CD14-positive monocyte (primary cell): ENCODE measurements at regions not wholly inside any gene's neighbourhood (a gene's known extent, or its start where the extent isn't known, plus 50 kb on each side); places are given as distances from the start of the nearest gene placed in this dataset.

Source experiments
- DNase-seq, 3 donors: peaks; one replicate each; pipeline ENCODE4 v3.0.0-alpha.2; 2011 to 2022
- H2AFZ ChIP-seq: 2 replicates; pipeline ENCODE4 v1.6.0; 2012; ENCODE audit warnings: mild to moderate bottlenecking, low read depth, low read length, inconsistent platforms; ENCODE audit not compliant: insufficient read depth, poor library complexity, severe bottlenecking
- H3K27ac ChIP-seq, 2 donors: 1 replicate in 1 of 2; 2 replicates in 1 of 2; pipeline ENCODE4 v1.5.1; 2012 to 2013; ENCODE audit warnings: low read length in 2 of 2, control low read depth in 1 of 2, inconsistent platforms in 1 of 2, low read depth in 1 of 2, mild to moderate bottlenecking in 1 of 2
- H3K27me3 ChIP-seq, 2 donors: one replicate each; pipeline versions ENCODE4 v1.6.0 to v1.6.1; 2011 to 2013; ENCODE audit warnings: low read length in 2 of 2; ENCODE audit not compliant: control insufficient read depth in 2 of 2, insufficient read depth in 2 of 2
- H3K36me3 ChIP-seq, 2 donors: replicated peaks in 1 of 2; 1 replicate in 1 of 2; 2 replicates in 1 of 2; pipeline versions ENCODE4 v1.5.1 to v1.6.1; 2012 to 2013; ENCODE audit warnings: low read length in 2 of 2, control low read depth in 1 of 2, inconsistent platforms in 1 of 2, mild to moderate bottlenecking in 1 of 2; ENCODE audit not compliant: insufficient read depth in 2 of 2, control insufficient read depth in 1 of 2
- H3K4me1 ChIP-seq, 2 donors: 1 replicate in 1 of 2; 2 replicates in 1 of 2; pipeline versions ENCODE4 v1.5.1 to v1.6.1; 2012 to 2013; ENCODE audit warnings: low read length in 2 of 2, control low read depth in 1 of 2, inconsistent platforms in 1 of 2, mild to moderate bottlenecking in 1 of 2, moderate library complexity in 1 of 2; ENCODE audit not compliant: insufficient read depth in 2 of 2, control insufficient read depth in 1 of 2
- H3K4me2 ChIP-seq: replicated peaks from 2 replicates; pipeline ENCODE3; 2012; ENCODE audit warnings: low read length, moderate library complexity, mild to moderate bottlenecking; ENCODE audit not compliant: poor library complexity, severe bottlenecking; ENCODE audit errors: extremely low read depth
- H3K4me3 ChIP-seq, 3 experiments: fragments of 200-600 bp in 1 of 3; sonication (generic) in 1 of 3; replicated peaks in 1 of 3; 1 replicate in 2 of 3; 2 replicates in 1 of 3; pipeline ENCODE4 v1.5.1; 2011 to 2013; ENCODE audit warnings: low read length in 3 of 3, mild to moderate bottlenecking in 3 of 3, control low read depth in 2 of 3, low read depth in 2 of 3, inconsistent platforms in 1 of 3, moderate library complexity in 1 of 3
- H3K79me2 ChIP-seq: 2 replicates; pipeline ENCODE4 v1.6.0; 2012; ENCODE audit warnings: mild to moderate bottlenecking, control low read depth, inconsistent platforms, low read length, moderate library complexity; ENCODE audit not compliant: insufficient read depth
- H3K9ac ChIP-seq: 2 replicates; pipeline ENCODE4 v1.6.0; 2017; ENCODE audit warnings: low read length, mild to moderate bottlenecking; ENCODE audit not compliant: insufficient read depth, poor library complexity, severe bottlenecking
- H3K9me3 ChIP-seq, 2 donors: replicated peaks in 1 of 2; 1 replicate in 1 of 2; 2 replicates in 1 of 2; pipeline versions ENCODE4 v1.5.1 to v1.6.1; 2012 to 2013; ENCODE audit warnings: low read length in 2 of 2, control low read depth in 1 of 2; ENCODE audit not compliant: control insufficient read depth in 1 of 2, insufficient read depth in 1 of 2
- H4K20me1 ChIP-seq: 2 replicates; pipeline ENCODE4 v1.6.0; 2012; ENCODE audit warnings: mild to moderate bottlenecking, low read length, control low read depth, moderate library complexity; ENCODE audit not compliant: insufficient read depth
- H3K27ac Mint-ChIP-seq, 7 donors: one replicate each; pipeline ENCODE4 v1.8.0; 2020; ENCODE audit warnings: mild to moderate bottlenecking in 7 of 7, mixed read lengths in 7 of 7, moderate library complexity in 6 of 7, inconsistent platforms in 2 of 7
- H3K27me3 Mint-ChIP-seq, 3 donors: one replicate each; pipeline ENCODE4 v1.8.0; 2021 to 2022; ENCODE audit warnings: low read depth in 3 of 3, mild to moderate bottlenecking in 3 of 3, mixed read lengths in 3 of 3, moderate library complexity in 3 of 3, inconsistent platforms in 1 of 3
- H3K36me3 Mint-ChIP-seq, 2 donors: one replicate each; pipeline ENCODE4 v1.8.0; 2020; ENCODE audit warnings: mixed read lengths in 2 of 2, inconsistent platforms in 1 of 2, mild to moderate bottlenecking in 1 of 2
- H3K4me1 Mint-ChIP-seq: one replicate; pipeline ENCODE4 v1.8.0; 2020; ENCODE audit warnings: mild to moderate bottlenecking, mixed read lengths
- H3K4me3 Mint-ChIP-seq, 2 donors: one replicate each; pipeline ENCODE4 v1.8.0; 2020; ENCODE audit warnings: mild to moderate bottlenecking in 2 of 2, mixed read lengths in 2 of 2, moderate library complexity in 1 of 2
- H3K9me3 Mint-ChIP-seq, 7 donors: one replicate each; pipeline ENCODE4 v1.8.0; 2020 to 2022; ENCODE audit warnings: mixed read lengths in 7 of 7, mild to moderate bottlenecking in 6 of 7, moderate library complexity in 6 of 7, inconsistent platforms in 2 of 7
- CTCF ChIP-seq: fragments of 200-600 bp; IDR thresholded peaks from one replicate; pipeline ENCODE4 v1.8.0; 2022; ENCODE audit warnings: antibody characterized with exemption, mild to moderate bottlenecking
- WGBS: methylation state at CpG from one replicate; pipeline ENCODE4 v1.1.5; 2013; ENCODE audit warnings: missing lambda C conversion rate; ENCODE audit not compliant: insufficient coverage; 5-methylcytosine and 5-hydroxymethylcytosine counted together
- intact Hi-C, 2 donors: fragments of 100-400 bp; cut with micrococcal nuclease; formaldehyde crosslinking; loops; one replicate each; pipeline versions ENCODE4 v1.15.0 to v1.15.1; 2023

- H3K4me1 ChIP-seq, result no peaks in the 10 kb centered on the region
- no peak overlapping the region for H3K27ac ChIP-seq
- H3K9ac ChIP-seq, result no peak overlapping the region
- no peaks in the 10 kb centered on the region for H4K20me1 ChIP-seq
- H3K36me3 Mint-ChIP-seq, result no peaks in the 10 kb centered on the region
- TF ChIP-seq CTCF, result peak; percentile 29
- H3K4me3 Mint-ChIP-seq, result no peak overlapping the region
- H3K27me3 ChIP-seq, result no peaks in the 10 kb centered on the region
- no peaks in the 10 kb centered on the region for H3K4me1 Mint-ChIP-seq
- WGBS, result 31% methylated on average over 5 of the region's 6 CpGs
- no peaks in the 10 kb centered on the region for H3K79me2 ChIP-seq
- H3K36me3 ChIP-seq, result no peaks in the 10 kb centered on the region
- peak overlapping the region in 1 of 7 donors; percentile 11 for H3K27ac Mint-ChIP-seq
- no peak overlapping the region for H3K4me3 ChIP-seq
- H3K27me3 Mint-ChIP-seq, result peaks cover 0 to 1% (median 0%) of the 10 kb centered on the region in 3 donors
- no peak overlapping the region for H2AFZ ChIP-seq
- H3K9me3 Mint-ChIP-seq, result peaks cover under 1 to 11% (median 3%) of the 10 kb centered on the region in 7 donors
- peak in 1 of 3 donors; percentile 5 for DNase-seq
- no peak overlapping the region for H3K4me2 ChIP-seq
- intact Hi-C loops, result no loop called here
- peaks cover 0 to 3% of the 10 kb centered on the region in 2 donors for H3K9me3 ChIP-seq
Observed at GRCh38 chr12:16939871-16940306, 333.9 kb upstream of the LMO3 start.

- no peak for TF ChIP-seq CTCF
- H3K27me3 ChIP-seq, result no peaks in the 10 kb centered on the region
- no peaks in the 10 kb centered on the region for H3K36me3 Mint-ChIP-seq
- H3K9ac ChIP-seq, result no peak overlapping the region
- peaks cover 6 to 8% of the 10 kb centered on the region in 2 donors for H3K9me3 ChIP-seq
- no CpG with 5 or more reads among the region's 2 CpGs for WGBS
- no peaks in the 10 kb centered on the region for H3K36me3 ChIP-seq
- no peak overlapping the region for H3K4me3 Mint-ChIP-seq
- DNase-seq, result no peak
- H3K4me1 ChIP-seq, result no peaks in the 10 kb centered on the region
- intact Hi-C loops, result no loop called here
- H2AFZ ChIP-seq, result no peak overlapping the region
- H3K27ac ChIP-seq, result no peak overlapping the region
- no peaks in the 10 kb centered on the region for H3K4me1 Mint-ChIP-seq
- H3K4me3 ChIP-seq, result no peak overlapping the region
- H3K4me2 ChIP-seq, result no peak overlapping the region
- no peaks in the 10 kb centered on the region for H3K79me2 ChIP-seq
- H3K27ac Mint-ChIP-seq, result no peak overlapping the region
- no peaks in the 10 kb centered on the region for H4K20me1 ChIP-seq
- peaks cover 0 to 10% (median 9%) of the 10 kb centered on the region in 7 donors for H3K9me3 Mint-ChIP-seq
- H3K27me3 Mint-ChIP-seq, result no peaks in the 10 kb centered on the region
Observed at GRCh38 chr12:16927259-16927658, 321.3 kb upstream of the LMO3 start.
